ACC112 (cell line): ENCODE measurements at regions not wholly inside any gene's neighbourhood (a gene's known extent, or its start where the extent isn't known, plus 50 kb on each side); places are given as distances from the start of the nearest gene placed in this dataset.

Experiments
- H2AFZ ChIP-seq: fragments of 200-600 bp; sonication (generic); one replicate; pipeline ENCODE4 v1.6.0; 2017; ENCODE audit warnings: antibody characterized with exemption, low read length; ENCODE audit not compliant: unreplicated experiment
- H3K27ac ChIP-seq: fragments of 200-600 bp; sonication (generic); 2 replicates; pipeline ENCODE4 v1.5.1; 2014; ENCODE audit warnings: low read depth, mild to moderate bottlenecking, antibody characterized with exemption, low read length, moderate library complexity
- H3K27me3 ChIP-seq: fragments of 200-600 bp; sonication (generic); 2 replicates; pipeline ENCODE4 v1.6.1; 2014; ENCODE audit warnings: mild to moderate bottlenecking, antibody characterized with exemption, low read length, moderate library complexity, mixed read lengths; ENCODE audit not compliant: insufficient read depth
- H3K36me3 ChIP-seq: fragments of 200-600 bp; sonication (generic); 2 replicates; pipeline ENCODE4 v1.6.1; 2016; ENCODE audit warnings: mild to moderate bottlenecking, antibody characterized with exemption, low read length, moderate library complexity, mixed read lengths; ENCODE audit not compliant: insufficient read depth
- H3K4me1 ChIP-seq: fragments of 200-600 bp; sonication (generic); one replicate; pipeline ENCODE4 v1.6.1; 2016; ENCODE audit warnings: low read length, mixed read lengths; ENCODE audit not compliant: insufficient read depth, unreplicated experiment, control insufficient read depth
- H3K4me3 ChIP-seq: fragments of 200-600 bp; sonication (generic); 2 replicates; pipeline ENCODE4 v1.5.1; 2014; ENCODE audit warnings: mild to moderate bottlenecking, low read depth, low read length
- H3K79me2 ChIP-seq: fragments of 200-600 bp; sonication (generic); one replicate; pipeline ENCODE4 v1.6.0; 2016; ENCODE audit warnings: low read length; ENCODE audit not compliant: control insufficient read depth, unreplicated experiment, insufficient read depth

GRCh38 chr22:49107961-49108530 lies 719.6 kb downstream of the BRD1 start:
- H3K79me2 ChIP-seq = no peaks in the 10 kb centered on the region
- no peak overlapping the region for H3K4me3 ChIP-seq
- H3K36me3 ChIP-seq = no peaks in the 10 kb centered on the region
- no peak overlapping the region for H2AFZ ChIP-seq
- no peaks in the 10 kb centered on the region for H3K27me3 ChIP-seq
- H3K4me1 ChIP-seq = no peaks in the 10 kb centered on the region
- no peak overlapping the region for H3K27ac ChIP-seq

DNA sequence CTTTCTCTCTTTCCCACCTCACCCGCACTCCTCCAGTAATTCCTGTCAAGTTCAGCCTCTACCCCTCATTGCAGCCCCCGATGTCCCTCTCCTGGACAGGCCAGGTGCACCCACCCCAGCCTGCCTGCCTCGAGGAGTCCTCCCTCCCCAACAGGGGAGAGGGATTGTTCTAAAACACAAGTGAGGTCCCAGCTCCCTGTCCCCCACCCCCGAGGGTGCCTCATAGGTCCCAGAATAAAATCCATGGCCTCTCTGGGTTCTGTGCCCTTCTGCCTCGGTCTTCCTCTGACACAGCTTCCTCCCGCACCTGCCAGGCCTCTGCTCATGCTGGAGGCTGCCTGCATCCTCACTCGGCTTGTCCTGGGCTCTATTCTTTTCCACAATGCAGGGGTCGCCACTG lies 720.1 kb downstream of the BRD1 start:
- Histone ChIP-seq H2AFZ (no peak overlapping the region), H3K27ac (no peak overlapping the region), H3K4me3 (no peak overlapping the region), H3K36me3 (no peaks in the 10 kb centered on the region), H3K79me2 (no peaks in the 10 kb centered on the region), H3K27me3 (no peaks in the 10 kb centered on the region), H3K4me1 (no peaks in the 10 kb centered on the region)

DNA sequence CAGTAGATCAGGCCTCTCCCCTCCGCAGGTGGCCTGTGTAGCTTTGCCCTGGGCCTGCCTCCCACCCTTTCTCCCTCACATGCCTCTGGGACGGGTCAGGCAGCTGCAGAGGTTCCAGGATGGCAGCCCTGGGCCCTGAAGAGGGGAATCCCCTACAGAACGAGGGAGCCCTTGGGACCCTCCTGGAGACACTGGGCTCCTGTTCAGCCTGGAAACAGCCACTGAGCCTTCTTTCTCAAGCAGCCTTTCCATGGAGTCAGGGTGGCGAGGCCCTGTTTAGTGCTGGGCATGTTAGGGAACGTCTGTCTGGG lies 720.9 kb downstream of the BRD1 start:
- no peaks in the 10 kb centered on the region for H3K36me3 ChIP-seq
- no peaks in the 10 kb centered on the region for H3K79me2 ChIP-seq
- H3K27me3 ChIP-seq = no peaks in the 10 kb centered on the region
- H3K27ac ChIP-seq = no peak overlapping the region
- no peak overlapping the region for H3K4me3 ChIP-seq
- no peaks in the 10 kb centered on the region for H3K4me1 ChIP-seq
- no peak overlapping the region for H2AFZ ChIP-seq

- H2AFZ ChIP-seq = no peak overlapping the region
- H3K79me2 ChIP-seq = no peaks in the 10 kb centered on the region
- H3K27me3 ChIP-seq = no peaks in the 10 kb centered on the region
- H3K4me1 ChIP-seq = no peaks in the 10 kb centered on the region
- H3K36me3 ChIP-seq = no peaks in the 10 kb centered on the region
- no peak overlapping the region for H3K27ac ChIP-seq
- H3K4me3 ChIP-seq = no peak overlapping the region
Observed at GRCh38 chr22:49106096-49106841, 721.4 kb downstream of the BRD1 start.

DNA sequence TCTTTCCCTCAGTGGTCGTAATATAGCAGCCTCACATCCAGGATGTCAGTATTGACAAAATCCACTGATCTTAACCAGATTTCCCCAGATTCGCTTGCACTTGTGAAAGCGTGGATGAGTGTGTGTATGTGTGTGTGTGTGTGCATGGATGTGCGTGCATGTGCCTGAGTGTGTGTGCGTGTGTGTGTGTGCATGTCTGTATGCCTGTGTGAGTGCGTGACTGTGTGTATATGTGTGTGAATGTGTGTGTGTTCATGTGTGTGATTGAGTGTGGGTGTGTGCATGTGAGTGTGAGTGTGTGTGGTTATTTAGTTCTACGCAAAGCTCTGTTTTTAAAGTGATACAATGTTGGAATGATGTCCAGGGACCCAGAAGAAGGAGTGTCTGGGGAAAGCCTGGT lies 723.2 kb downstream of the BRD1 start:
- H3K79me2 ChIP-seq = no peaks in the 10 kb centered on the region
- H3K27ac ChIP-seq = no peak overlapping the region
- no peaks in the 10 kb centered on the region for H3K27me3 ChIP-seq
- no peaks in the 10 kb centered on the region for H3K4me1 ChIP-seq
- no peak overlapping the region for H3K4me3 ChIP-seq
- no peaks in the 10 kb centered on the region for H3K36me3 ChIP-seq
- no peak overlapping the region for H2AFZ ChIP-seq

DNA sequence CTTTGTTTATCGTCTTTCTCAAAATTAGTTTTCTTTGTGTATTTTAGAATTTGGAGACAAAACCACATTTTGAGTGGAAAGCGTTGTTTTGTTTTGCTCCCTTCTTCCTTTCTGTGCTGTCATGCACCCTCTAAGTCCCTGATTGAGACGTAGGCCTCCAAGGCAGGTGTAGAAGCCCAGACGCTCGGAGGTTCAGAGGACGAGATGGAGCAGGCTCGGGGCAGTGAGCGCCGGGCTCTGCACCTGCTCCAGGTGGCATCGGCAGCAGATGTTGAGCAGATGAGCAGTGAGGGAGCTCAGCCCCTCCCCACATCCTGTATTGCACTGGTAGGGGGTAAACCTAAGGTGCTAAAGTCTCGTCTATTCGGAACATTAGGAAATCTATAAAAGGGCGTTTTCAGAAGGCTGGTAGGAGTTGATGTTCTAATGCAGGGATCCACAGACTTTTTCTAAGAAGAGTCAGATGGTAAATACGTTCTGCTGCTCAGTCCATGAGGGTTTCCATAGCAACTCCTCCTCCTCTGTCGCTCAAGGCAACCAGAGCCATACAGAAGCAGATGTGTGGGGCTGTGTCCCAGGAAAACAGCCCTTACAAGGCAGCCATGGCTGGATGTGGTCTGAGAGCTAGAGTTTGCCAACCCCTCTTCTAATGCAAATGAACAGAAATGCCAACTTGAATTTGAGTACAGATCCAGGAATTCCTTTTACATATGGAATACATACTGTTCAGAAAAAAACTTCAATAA lies 724.2 kb downstream of the BRD1 start:
- Histone ChIP-seq H3K36me3 (no peaks in the 10 kb centered on the region), H3K4me3 (no peak overlapping the region), H2AFZ (no peak overlapping the region), H3K27me3 (no peaks in the 10 kb centered on the region), H3K27ac (no peak overlapping the region), H3K79me2 (no peaks in the 10 kb centered on the region), H3K4me1 (no peaks in the 10 kb centered on the region)

DNA sequence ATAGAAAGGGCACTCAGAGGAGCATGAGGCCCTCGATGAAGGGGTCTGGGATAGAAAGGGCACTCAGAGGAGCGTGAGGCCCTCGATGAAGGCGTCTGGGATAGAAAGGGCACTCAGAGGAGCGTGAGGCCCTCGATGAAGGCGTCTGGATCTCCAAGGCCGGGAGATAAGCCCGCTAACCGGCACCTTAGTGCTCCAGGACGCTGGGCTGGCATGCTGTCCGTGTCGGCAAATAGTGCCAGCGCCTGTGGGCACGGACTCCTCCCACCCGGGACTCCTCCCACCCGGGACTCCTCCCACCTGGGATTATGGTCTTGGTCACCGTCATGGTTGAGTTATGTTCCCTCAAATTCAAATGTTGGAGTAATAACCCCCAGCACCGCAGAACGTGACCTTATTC lies 725.3 kb downstream of the BRD1 start:
- no peaks in the 10 kb centered on the region for H3K36me3 ChIP-seq
- no peak overlapping the region for H3K27ac ChIP-seq
- no peak overlapping the region for H2AFZ ChIP-seq
- H3K79me2 ChIP-seq = no peaks in the 10 kb centered on the region
- no peaks in the 10 kb centered on the region for H3K27me3 ChIP-seq
- H3K4me1 ChIP-seq = no peaks in the 10 kb centered on the region
- H3K4me3 ChIP-seq = no peak overlapping the region

GRCh38 chr22:49101873-49102272 lies 725.8 kb downstream of the BRD1 start:
- no peak overlapping the region for H3K27ac ChIP-seq
- no peaks in the 10 kb centered on the region for H3K79me2 ChIP-seq
- no peaks in the 10 kb centered on the region for H3K27me3 ChIP-seq

DNA sequence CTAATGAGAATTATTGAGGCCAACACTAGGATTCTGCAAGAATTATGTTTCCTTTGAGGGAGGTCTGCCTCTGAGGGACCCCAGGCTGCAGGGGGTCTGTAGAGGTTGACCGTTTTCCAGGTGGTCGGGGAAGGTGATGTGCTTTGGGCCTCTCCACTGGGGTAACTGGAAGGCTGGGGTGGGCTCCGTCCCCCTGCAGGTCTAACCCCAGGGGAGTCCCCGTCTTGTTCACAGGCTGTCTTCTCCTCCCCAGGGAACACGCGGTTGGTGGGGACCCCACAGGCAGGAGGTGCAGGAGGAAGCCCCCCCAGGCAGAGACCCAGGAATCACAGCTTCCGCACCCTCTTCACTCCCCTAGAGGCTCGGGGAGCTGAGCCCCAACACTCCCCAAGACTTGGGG lies 726.4 kb downstream of the BRD1 start:
- H3K27me3 ChIP-seq = no peaks in the 10 kb centered on the region
- H3K79me2 ChIP-seq = no peaks in the 10 kb centered on the region
- H3K4me3 ChIP-seq = no peak overlapping the region
- H3K4me1 ChIP-seq = no peaks in the 10 kb centered on the region
- no peak overlapping the region for H2AFZ ChIP-seq
- H3K36me3 ChIP-seq = no peaks in the 10 kb centered on the region
- H3K27ac ChIP-seq = no peak overlapping the region

More at GRCh38 chr22:49101873-49102272, 725.8 kb downstream of the BRD1 start:
- Histone ChIP-seq H3K4me3 (no peak overlapping the region), H2AFZ (no peak overlapping the region), H3K4me1 (no peaks in the 10 kb centered on the region), H3K36me3 (no peaks in the 10 kb centered on the region)

DNA sequence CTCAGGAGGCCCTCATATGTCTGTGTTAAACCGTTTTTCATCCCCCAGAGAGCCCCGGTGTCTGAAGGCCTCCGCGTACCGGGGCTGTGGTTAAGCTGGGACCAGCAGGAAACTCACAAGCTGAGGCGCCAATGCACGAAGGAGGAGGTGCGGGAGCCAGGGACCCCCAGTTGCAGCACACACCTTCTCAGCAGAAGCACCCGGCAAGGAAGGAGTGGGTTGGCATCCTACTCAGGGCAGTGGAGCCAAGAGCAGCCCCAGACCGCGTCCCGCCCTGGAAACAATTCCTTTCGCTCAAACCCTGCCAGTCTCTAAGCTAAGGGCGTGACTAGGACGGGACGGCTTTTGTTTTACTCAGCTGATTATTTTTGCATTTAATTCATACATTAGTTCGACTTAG lies 726.9 kb downstream of the BRD1 start:
- Histone ChIP-seq H3K36me3 (no peaks in the 10 kb centered on the region), H3K79me2 (no peaks in the 10 kb centered on the region), H3K27me3 (no peaks in the 10 kb centered on the region), H3K27ac (no peak overlapping the region), H3K4me3 (no peak overlapping the region), H3K4me1 (no peaks in the 10 kb centered on the region), H2AFZ (no peak overlapping the region)

DNA sequence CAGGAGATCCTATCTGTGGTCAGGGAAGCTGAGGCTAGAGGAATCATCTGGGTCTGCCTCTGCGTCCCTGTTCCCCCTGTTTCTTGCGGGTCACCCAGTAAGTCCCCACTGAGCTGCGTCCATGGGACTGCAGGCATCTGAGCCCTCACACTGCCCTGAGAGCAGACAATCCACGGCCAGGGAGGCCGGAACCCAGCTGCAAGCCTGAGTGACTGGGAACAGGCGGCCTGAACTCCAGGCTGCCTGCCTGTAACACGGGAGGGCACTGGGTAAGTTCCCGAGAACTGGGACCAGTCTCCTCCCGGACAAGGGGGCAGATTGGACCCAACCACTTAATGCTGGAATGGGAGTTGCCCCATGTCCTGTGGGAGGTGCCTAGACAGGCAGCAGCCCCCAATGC lies 727.4 kb downstream of the BRD1 start:
- no peak overlapping the region for H3K27ac ChIP-seq
- H2AFZ ChIP-seq = no peak overlapping the region
- H3K4me3 ChIP-seq = no peak overlapping the region
- H3K36me3 ChIP-seq = no peaks in the 10 kb centered on the region
- no peaks in the 10 kb centered on the region for H3K79me2 ChIP-seq
- no peaks in the 10 kb centered on the region for H3K27me3 ChIP-seq
- no peaks in the 10 kb centered on the region for H3K4me1 ChIP-seq
